ENCODE measurements at regions not wholly inside any gene's neighbourhood (a gene's known extent, or its start where the extent isn't known, plus 50 kb on each side); places are given as distances from the start of the nearest gene placed in this dataset.

GRCh38 chr2:168328421-168328820 lies 81.0 kb upstream of the STK39 start:
- no peak for TF ChIP-seq RFX5 (IDR thresholded peaks at IDR 0.05; ENCODE audit: low read depth, low read length)
- peak in 2 of 3 experiments; percentile 4 to 25; a peak in 3 of 6 replicates for TF ChIP-seq CTCF (IDR thresholded peaks at IDR 0.05 in 2 of 3, conservative IDR thresholded peaks at IDR 0.05 in 1 of 3; ENCODE audit: insufficient read depth in 2 of 3, low read depth in 1 of 3, low read length in 3 of 3)
- no peak for TF ChIP-seq SRF (CRISPR knock-in tag; IDR thresholded peaks at IDR 0.05)
- no peak for TF ChIP-seq ATF3 (IDR thresholded peaks at IDR 0.05)
- no peak for TF ChIP-seq ATF3 (CRISPR knock-in tag; conservative IDR thresholded peaks at IDR 0.05)
- TF ChIP-seq POLR2AphosphoS5 (IDR thresholded peaks at IDR 0.05; ENCODE audit: control insufficient read depth, insufficient read depth, low read depth, low read length), result no peak
- TF ChIP-seq TEAD2 (tag; IDR thresholded peaks at IDR 0.05), result no peak
- no peak for TF ChIP-seq ZNF507 (tag; conservative IDR thresholded peaks at IDR 0.05)
- TF ChIP-seq ZNF239 (CRISPR knock-in tag; IDR thresholded peaks at IDR 0.05), result no peak
- no peak for TF ChIP-seq ZBTB49 (CRISPR knock-in tag; IDR thresholded peaks at IDR 0.05; ENCODE audit: borderline replicate concordance)
- no peak for TF ChIP-seq ATF7 (IDR thresholded peaks at IDR 0.05)
- no peak for TF ChIP-seq ARHGAP35 (IDR thresholded peaks at IDR 0.05; ENCODE audit: partially characterized antibody)
- TF ChIP-seq HDGF (IDR thresholded peaks at IDR 0.05), result no peak
- TF ChIP-seq CBX3 (IDR thresholded peaks at IDR 0.05; ENCODE audit: borderline replicate concordance in 1 of 2, low read length in 2 of 2), result no peak
- no peak for TF ChIP-seq TAF1 (IDR thresholded peaks at IDR 0.05; ENCODE audit: control insufficient read depth, extremely low read depth, insufficient read depth, low read length, severe bottlenecking)

Data from K562 (cell line).